ENCODE measurements at regions not wholly inside any gene's neighbourhood (a gene's known extent, or its start where the extent isn't known, plus 50 kb on each side); places are given as distances from the start of the nearest gene placed in this dataset.

DNA sequence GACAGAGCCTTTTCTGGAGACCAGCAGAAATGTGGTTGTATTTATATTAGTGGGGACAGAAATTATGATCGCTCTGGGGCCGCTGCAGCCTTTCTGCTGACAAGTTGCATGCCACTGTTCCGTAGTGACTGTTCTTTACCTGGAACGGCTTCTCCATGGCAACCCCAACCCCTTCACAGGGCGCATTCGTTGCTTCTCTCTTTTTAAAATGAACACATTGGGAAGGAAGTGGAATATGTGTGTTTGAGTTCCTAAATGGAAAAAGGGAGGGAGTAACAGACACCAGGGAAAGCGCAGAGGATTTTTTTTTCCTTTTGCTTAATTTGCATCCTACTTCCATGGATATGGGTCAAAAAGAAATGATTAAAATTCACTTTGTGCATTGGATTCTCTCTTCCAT lies 482.0 kb upstream of the SUCLG2 start:
- TF ChIP-seq, protein P1, sequence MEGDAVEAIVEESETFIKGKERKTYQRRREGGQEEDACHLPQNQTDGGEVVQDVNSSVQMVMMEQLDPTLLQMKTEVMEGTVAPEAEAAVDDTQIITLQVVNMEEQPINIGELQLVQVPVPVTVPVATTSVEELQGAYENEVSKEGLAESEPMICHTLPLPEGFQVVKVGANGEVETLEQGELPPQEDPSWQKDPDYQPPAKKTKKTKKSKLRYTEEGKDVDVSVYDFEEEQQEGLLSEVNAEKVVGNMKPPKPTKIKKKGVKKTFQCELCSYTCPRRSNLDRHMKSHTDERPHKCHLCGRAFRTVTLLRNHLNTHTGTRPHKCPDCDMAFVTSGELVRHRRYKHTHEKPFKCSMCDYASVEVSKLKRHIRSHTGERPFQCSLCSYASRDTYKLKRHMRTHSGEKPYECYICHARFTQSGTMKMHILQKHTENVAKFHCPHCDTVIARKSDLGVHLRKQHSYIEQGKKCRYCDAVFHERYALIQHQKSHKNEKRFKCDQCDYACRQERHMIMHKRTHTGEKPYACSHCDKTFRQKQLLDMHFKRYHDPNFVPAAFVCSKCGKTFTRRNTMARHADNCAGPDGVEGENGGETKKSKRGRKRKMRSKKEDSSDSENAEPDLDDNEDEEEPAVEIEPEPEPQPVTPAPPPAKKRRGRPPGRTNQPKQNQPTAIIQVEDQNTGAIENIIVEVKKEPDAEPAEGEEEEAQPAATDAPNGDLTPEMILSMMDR (IDR thresholded peaks at IDR 0.05): no peak
- TF ChIP-seq EP300 (IDR thresholded peaks at IDR 0.05) (no peak), POLR2A (IDR thresholded peaks at IDR 0.05) (no peak)

All from ovary (tissue), 3 donors.